ENCODE measurements at regions not wholly inside any gene's neighbourhood (a gene's known extent, or its start where the extent isn't known, plus 50 kb on each side); places are given as distances from the start of the nearest gene placed in this dataset.
A peak's percentile ranks its signal among the peaks of the same experiment; 100 is the strongest.
"Not testable (repeated sequence)": the region's sequence is repeated elsewhere in the genome, so short reads cannot be mapped to it uniquely, and the experiment has no call there.

DNA sequence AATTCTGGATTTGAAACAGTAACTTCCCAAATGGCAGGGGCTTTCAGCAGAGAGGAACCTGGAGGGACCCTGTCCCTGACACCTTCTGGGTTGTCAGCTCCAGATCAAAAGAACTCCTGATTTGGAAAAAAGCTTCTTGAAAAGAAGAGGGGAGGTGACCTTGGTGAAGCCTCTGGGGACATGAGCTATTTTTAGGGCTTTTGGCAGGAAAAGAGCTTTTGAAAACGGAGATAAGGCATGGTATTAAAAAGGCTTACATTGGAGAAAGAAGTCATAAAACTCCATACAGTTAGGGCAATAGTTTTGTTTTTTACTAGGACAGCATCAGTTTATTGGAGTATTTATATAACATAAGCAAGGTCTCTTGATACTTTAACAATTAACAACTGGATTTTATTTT, 72.5 kb upstream of the NIPA1 start:
- intact Hi-C loops (cut with micrococcal nuclease); ATAC-seq; BruUV-seq (replicated peaks); H3F3A ChIP-seq (ENCODE audit: low read length, unreplicated experiment); H3K27ac ChIP-seq (ENCODE audit: low read length); CTCF ChIA-PET; H3K4me1 ChIP-seq (ENCODE audit: insufficient read depth, low read length); DNase-seq; H3K27me3 ChIP-seq (ENCODE audit: low read length); H4K20me1 ChIP-seq (ENCODE audit: low read length); POLR2A ChIA-PET (ENCODE audit: unreplicated experiment); H3K9me3 ChIP-seq (ENCODE audit: low read length); H3K9ac ChIP-seq (ENCODE audit: low read length); H3K4me2 ChIP-seq (ENCODE audit: low read length); H3K36me3 ChIP-seq (ENCODE audit: low read depth, low read length); H2AFZ ChIP-seq (ENCODE audit: low read length); H3K9me2 ChIP-seq (replicated peaks; ENCODE audit: low read length); H3K79me2 ChIP-seq (ENCODE audit: low read length); H3K4me3 ChIP-seq (ENCODE audit: low read length): not testable (repeated sequence)

DNA sequence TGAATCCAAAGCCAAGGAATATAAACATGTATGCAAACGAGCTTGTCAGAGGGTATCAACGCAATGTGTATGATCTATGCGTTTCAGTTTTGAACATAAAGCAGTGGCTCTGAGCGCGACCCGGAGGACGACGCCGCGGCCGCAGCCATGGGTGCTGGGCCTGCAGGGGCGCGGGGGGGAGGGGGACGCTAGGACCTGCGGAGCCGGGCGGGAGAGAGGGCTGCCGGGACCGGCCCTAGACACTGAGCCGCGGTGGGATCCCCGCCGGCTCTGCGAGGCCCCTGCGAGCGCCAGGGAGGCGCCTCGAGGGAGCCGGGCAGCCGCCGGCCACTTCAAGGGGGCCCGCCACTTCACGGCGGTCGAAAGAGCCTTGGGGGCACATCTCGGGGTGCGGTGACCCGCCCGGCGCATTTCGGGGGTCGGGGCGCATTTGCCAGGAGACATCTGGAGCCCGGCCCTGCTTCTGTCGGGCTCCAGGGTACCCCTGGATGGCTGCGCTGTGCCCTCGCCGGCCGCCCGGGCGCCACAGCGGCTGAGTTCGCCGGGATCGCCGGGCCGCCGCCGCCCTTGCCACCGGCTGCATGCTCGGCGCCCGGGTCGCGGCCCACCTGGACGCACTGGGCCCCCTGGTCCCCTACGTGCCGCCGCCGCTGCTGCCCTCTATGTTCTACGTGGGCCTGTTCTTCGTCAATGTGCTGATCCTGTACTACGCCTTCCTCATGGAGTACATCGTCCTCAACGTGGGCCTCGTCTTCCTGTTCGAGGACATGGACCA, 71.9 kb upstream of the NIPA1 start:
- POLR2A ChIA-PET (ENCODE audit: unreplicated experiment); DNase-seq; H3K4me2 ChIP-seq (ENCODE audit: low read length); ATAC-seq; H3K9me2 ChIP-seq (replicated peaks; ENCODE audit: low read length); CTCF ChIA-PET; H3K4me1 ChIP-seq (ENCODE audit: insufficient read depth, low read length); H3K36me3 ChIP-seq (ENCODE audit: low read depth, low read length); H3K4me3 ChIP-seq (ENCODE audit: low read length); H3K9me3 ChIP-seq (ENCODE audit: low read length); H3K27me3 ChIP-seq (ENCODE audit: low read length); intact Hi-C loops (cut with micrococcal nuclease); H2AFZ ChIP-seq (ENCODE audit: low read length); BruUV-seq (replicated peaks); H3K79me2 ChIP-seq (ENCODE audit: low read length); H3K27ac ChIP-seq (ENCODE audit: low read length); H3F3A ChIP-seq (ENCODE audit: low read length, unreplicated experiment); H3K9ac ChIP-seq (ENCODE audit: low read length); H4K20me1 ChIP-seq (ENCODE audit: low read length): not testable (repeated sequence)

DNA sequence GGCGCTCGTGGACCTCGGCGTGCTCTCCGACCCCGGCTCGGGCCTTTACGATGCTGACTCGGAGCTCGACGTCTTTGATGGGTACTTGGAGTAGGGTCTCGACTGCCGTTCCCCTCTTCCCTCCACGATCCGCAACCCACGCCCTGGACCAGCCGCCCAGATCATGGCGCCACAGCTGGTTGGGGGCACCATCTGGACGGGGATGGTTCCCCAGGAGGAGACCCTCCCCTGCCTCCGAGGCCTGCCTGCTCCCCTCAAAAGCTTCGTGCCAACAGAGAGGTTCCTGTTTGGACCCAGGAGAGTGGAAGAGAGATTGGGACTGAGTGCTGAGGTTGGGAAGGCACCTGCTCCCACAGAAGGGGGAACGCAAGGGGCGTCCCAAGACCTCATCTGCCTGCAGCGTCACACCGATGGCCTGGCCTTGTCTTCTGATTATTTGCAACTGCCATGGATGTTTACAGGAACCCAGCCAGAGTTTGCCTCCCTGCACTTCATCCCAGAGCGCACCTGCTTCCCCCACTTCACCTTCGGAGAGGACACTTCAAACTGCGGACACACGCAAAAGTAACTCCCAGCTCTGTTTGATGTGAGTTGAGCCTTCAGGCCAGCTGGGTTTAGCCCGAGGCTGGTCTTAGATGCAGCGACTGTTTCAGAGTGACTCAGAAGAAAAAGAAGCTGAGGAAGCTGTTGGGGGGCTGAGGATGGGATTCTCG, 71.2 kb upstream of the NIPA1 start:
- DNase-seq; POLR2A ChIA-PET (ENCODE audit: unreplicated experiment); intact Hi-C loops (cut with micrococcal nuclease); H3K27ac ChIP-seq (ENCODE audit: low read length); H4K20me1 ChIP-seq (ENCODE audit: low read length); H3K27me3 ChIP-seq (ENCODE audit: low read length); H3K36me3 ChIP-seq (ENCODE audit: low read depth, low read length); BruUV-seq (replicated peaks); H3F3A ChIP-seq (ENCODE audit: low read length, unreplicated experiment); H3K9ac ChIP-seq (ENCODE audit: low read length); H2AFZ ChIP-seq (ENCODE audit: low read length); H3K4me1 ChIP-seq (ENCODE audit: insufficient read depth, low read length); ATAC-seq; H3K79me2 ChIP-seq (ENCODE audit: low read length); H3K9me2 ChIP-seq (replicated peaks; ENCODE audit: low read length); H3K9me3 ChIP-seq (ENCODE audit: low read length); CTCF ChIA-PET; H3K4me2 ChIP-seq (ENCODE audit: low read length); H3K4me3 ChIP-seq (ENCODE audit: low read length): not testable (repeated sequence)

DNA sequence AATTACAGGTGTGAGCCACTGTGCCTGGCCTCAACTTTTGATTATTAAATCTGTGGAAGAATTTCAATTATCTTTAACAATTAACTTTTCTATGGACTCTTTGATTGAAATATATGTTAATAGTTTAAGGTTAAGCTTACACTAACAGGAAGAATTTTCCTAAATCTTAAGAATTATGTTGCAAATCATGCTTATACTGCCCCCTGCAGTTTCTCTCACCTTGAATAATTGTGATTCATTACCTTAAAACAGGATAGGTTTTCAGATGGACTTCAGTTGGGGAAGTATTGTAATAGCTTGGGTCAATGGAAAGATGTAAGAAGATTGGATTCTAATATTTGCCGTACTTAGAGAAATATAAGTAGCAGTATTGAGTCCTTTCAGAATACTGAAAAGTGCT, 66.5 kb upstream of the NIPA1 start:
- H4K20me1 ChIP-seq (ENCODE audit: low read length); ATAC-seq; H3F3A ChIP-seq (ENCODE audit: low read length, unreplicated experiment); POLR2A ChIA-PET (ENCODE audit: unreplicated experiment); H3K27ac ChIP-seq (ENCODE audit: low read length); H3K9me2 ChIP-seq (replicated peaks; ENCODE audit: low read length); CTCF ChIA-PET; H3K9ac ChIP-seq (ENCODE audit: low read length); H3K27me3 ChIP-seq (ENCODE audit: low read length); BruUV-seq (replicated peaks); H3K9me3 ChIP-seq (ENCODE audit: low read length); H3K4me1 ChIP-seq (ENCODE audit: insufficient read depth, low read length); H2AFZ ChIP-seq (ENCODE audit: low read length); H3K4me3 ChIP-seq (ENCODE audit: low read length); H3K4me2 ChIP-seq (ENCODE audit: low read length); H3K79me2 ChIP-seq (ENCODE audit: low read length); intact Hi-C loops (cut with micrococcal nuclease); H3K36me3 ChIP-seq (ENCODE audit: low read depth, low read length): not testable (repeated sequence)
- peak; percentile 8 for DNase-seq
- TF ChIP-seq, protein P1, sequence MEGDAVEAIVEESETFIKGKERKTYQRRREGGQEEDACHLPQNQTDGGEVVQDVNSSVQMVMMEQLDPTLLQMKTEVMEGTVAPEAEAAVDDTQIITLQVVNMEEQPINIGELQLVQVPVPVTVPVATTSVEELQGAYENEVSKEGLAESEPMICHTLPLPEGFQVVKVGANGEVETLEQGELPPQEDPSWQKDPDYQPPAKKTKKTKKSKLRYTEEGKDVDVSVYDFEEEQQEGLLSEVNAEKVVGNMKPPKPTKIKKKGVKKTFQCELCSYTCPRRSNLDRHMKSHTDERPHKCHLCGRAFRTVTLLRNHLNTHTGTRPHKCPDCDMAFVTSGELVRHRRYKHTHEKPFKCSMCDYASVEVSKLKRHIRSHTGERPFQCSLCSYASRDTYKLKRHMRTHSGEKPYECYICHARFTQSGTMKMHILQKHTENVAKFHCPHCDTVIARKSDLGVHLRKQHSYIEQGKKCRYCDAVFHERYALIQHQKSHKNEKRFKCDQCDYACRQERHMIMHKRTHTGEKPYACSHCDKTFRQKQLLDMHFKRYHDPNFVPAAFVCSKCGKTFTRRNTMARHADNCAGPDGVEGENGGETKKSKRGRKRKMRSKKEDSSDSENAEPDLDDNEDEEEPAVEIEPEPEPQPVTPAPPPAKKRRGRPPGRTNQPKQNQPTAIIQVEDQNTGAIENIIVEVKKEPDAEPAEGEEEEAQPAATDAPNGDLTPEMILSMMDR (conservative IDR thresholded peaks at IDR 0.05; ENCODE audit: low read depth, low read length): peak; percentile 31; the same call in 1 of the 2 replicates

DNA sequence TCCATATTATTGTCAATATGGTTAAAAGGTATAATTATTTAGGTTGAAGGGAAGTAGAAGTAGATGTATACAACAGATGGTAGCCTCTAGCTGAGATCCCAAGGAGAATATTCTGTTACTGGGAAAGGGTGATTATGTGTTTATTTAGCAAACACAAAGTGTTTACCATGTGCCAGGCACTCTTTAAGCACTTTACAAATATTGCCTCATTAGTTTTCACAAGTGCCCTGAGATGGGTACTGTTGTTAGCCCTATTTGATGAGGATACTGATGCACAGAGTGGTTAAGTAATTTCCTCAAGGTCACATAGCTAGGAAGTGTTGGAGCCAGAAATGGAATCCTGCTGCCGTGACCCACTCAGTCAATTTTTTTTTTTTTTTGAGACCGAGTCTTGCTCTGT, 60.3 kb upstream of the NIPA1 start:
- intact Hi-C loops (cut with micrococcal nuclease); H3K79me2 ChIP-seq (ENCODE audit: low read length); H3K27ac ChIP-seq (ENCODE audit: low read length); H3K4me2 ChIP-seq (ENCODE audit: low read length); POLR2A ChIA-PET (ENCODE audit: unreplicated experiment); DNase-seq; BruUV-seq (replicated peaks); H3K36me3 ChIP-seq (ENCODE audit: low read depth, low read length); H3K4me3 ChIP-seq (ENCODE audit: low read length); H3K9ac ChIP-seq (ENCODE audit: low read length); H2AFZ ChIP-seq (ENCODE audit: low read length); H3K4me1 ChIP-seq (ENCODE audit: insufficient read depth, low read length); H3K9me2 ChIP-seq (replicated peaks; ENCODE audit: low read length); H3K27me3 ChIP-seq (ENCODE audit: low read length); H4K20me1 ChIP-seq (ENCODE audit: low read length); H3K9me3 ChIP-seq (ENCODE audit: low read length); H3F3A ChIP-seq (ENCODE audit: low read length, unreplicated experiment); CTCF ChIA-PET; ATAC-seq: not testable (repeated sequence)

DNA sequence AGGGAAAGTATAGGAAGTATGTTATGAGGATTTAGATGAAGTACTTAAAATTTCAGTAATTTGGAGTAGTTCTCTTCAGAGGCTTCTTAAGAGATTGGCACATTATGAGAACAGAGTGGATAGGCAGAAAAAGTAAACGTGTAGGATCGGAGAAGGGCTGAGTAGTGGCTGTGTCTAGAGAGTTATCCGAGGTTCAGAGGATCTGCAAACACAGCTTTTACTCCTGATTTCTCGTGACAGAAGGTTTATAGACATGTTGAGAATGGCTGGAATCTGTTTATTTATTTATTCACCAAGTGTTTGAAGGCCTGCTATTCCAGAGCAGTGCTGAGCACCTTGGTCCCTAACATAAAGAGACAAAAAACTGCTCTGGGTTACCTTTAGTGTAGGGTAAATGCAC, 51.4 kb upstream of the NIPA1 start:
- peaks cover 23% of the 10 kb centered on the region for H3K4me1 ChIP-seq (ENCODE audit: insufficient read depth, low read length)
- H4K20me1 ChIP-seq (ENCODE audit: low read length); POLR2A ChIA-PET (ENCODE audit: unreplicated experiment); H3F3A ChIP-seq (ENCODE audit: low read length, unreplicated experiment); H3K27me3 ChIP-seq (ENCODE audit: low read length); H3K36me3 ChIP-seq (ENCODE audit: low read depth, low read length); H3K9ac ChIP-seq (ENCODE audit: low read length); H3K9me2 ChIP-seq (replicated peaks; ENCODE audit: low read length); H3K9me3 ChIP-seq (ENCODE audit: low read length); H3K79me2 ChIP-seq (ENCODE audit: low read length): not testable (repeated sequence)
- 0 out of 2 replicates have a peak overlapping the region, but pooled peaks have one; percentile 15 for H2AFZ ChIP-seq (ENCODE audit: low read length)
- BruUV-seq (replicated peaks): TSS peak; percentile 93
- peak overlapping the region; percentile 68 for H3K27ac ChIP-seq (ENCODE audit: low read length)
- peak; percentile 9 for DNase-seq
- peak overlapping the region; percentile 67 for H3K4me2 ChIP-seq (ENCODE audit: low read length)
- ATAC-seq: peak; percentile 14
- CTCF ChIA-PET: interaction anchor here (0.6 kb wide), 1 partner anchor 233 kb away, joined by 3 read pairs; no protein-coding TSS in a partner anchor
- H3K4me3 ChIP-seq (ENCODE audit: low read length): peak overlapping the region; percentile 40; the same call in 1 of the 2 replicates
- intact Hi-C loops (cut with micrococcal nuclease): loop anchor here (1.0 kb wide), 1 partner anchor 51 kb away; the partner anchor contains the start of gene NIPA1

Data from PC-3 (cell line).